GM18502 (cell line): ENCODE measurements at regions not wholly inside any gene's neighbourhood (a gene's known extent, or its start where the extent isn't known, plus 50 kb on each side); places are given as distances from the start of the nearest gene placed in this dataset.

Source experiments
- ATAC-seq: cut with Tn5 transposase; IDR thresholded peaks from one replicate; pipeline ENCODE4 v1.9.1; 2021; ENCODE audit warnings: mild to moderate bottlenecking; ENCODE audit not compliant: unreplicated experiment, poor library complexity

- ATAC-seq: no peak
Observed at GRCh38 chr6:126419901-126420300, 80.0 kb downstream of the CENPW start.

DNA sequence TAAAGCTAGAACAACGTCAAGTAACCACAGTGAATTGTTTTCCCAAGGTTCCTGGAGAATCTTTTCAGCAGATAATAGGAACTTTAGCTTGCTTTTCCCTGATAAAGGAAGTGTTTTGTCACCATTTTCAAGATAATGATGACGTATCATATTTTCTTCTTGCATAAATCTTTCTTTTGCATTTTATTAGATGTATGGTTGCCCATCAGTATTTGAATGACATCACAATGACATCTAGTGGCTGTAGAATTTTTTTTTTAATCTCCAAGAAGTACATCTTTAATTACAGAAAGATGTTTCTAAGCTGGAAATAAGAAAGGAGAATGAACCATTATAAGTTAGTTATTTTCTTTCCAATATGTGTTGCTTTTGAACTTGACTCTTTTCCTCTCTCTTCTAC lies 83.0 kb downstream of the CENPW start:
- ATAC-seq: no peak

DNA sequence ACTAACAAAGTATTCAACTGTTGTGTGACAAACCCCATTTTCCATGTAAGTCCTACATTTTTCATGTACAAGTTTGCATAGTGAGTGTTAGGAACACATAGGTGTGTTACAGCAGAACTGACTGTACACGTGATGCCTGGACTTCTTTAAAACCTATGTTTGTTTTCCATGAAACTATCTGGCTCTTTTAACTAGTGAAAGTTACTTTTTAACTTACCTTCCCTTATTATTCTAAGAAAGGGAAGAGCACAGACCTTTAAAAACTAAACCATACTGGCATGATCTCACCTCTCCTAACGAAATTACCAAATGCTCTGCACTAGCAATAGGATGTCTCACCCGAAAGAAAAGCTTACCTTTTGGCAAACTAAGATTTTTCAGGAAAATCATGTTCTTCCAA lies 87.8 kb downstream of the CENPW start:
- ATAC-seq: no peak

GRCh38 chr6:126429866-126430265 lies 90.0 kb downstream of the CENPW start:
- ATAC-seq: no peak

GRCh38 chr6:126432564-126432963 lies 92.6 kb downstream of the CENPW start:
- no peak for ATAC-seq

GRCh38 chr6:126433927-126434326 lies 94.0 kb downstream of the CENPW start:
- ATAC-seq: no peak

DNA sequence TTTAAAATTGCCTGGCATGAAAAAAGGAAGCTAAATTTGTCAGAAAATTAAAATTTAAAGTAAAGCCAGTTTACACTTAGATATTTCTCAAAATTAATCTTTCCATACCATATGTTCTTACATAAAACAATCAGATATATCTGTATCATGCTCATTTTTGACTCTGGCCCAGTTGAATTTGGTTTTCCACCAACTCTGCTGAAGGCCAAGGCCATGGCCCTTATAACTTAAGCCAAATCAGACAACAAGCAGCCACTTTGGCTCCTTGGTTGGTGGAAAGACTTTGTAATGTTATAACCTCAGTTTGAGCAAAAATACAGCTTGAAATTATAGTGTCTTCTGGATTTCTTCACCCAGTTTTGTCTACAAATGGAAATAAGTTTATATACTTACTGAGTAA lies 97.3 kb downstream of the CENPW start:
- no peak for ATAC-seq

GRCh38 chr6:126439040-126439439 lies 99.1 kb downstream of the CENPW start:
- no peak for ATAC-seq

DNA sequence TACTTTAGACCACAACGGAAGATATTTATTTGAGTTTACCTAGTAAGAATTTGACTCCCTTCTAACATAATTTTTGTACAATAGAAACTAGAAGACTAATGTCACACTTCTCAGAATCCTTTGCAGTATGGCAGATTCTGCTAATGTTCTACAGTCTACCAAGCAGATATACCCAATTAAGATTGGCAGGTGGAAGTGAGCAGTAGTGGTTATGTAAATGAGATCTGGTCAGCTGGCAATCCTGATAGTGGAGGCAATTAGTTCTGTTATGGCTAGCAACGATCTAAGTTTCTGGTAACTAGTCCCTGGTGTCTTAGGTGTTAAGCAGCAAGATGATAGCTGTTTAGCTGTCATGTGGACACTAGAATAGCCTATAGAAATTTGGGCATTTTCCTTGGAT lies 101.0 kb downstream of the CENPW start:
- no peak for ATAC-seq

GRCh38 chr6:126444659-126445273 lies 104.9 kb downstream of the CENPW start:
- no peak for ATAC-seq

GRCh38 chr6:126446248-126446647 lies 106.3 kb downstream of the CENPW start:
- ATAC-seq: no peak

GRCh38 chr6:126447367-126447766 lies 107.5 kb downstream of the CENPW start:
- ATAC-seq: no peak

GRCh38 chr6:126461045-126461444 lies 121.1 kb downstream of the CENPW start:
- ATAC-seq: no peak

DNA sequence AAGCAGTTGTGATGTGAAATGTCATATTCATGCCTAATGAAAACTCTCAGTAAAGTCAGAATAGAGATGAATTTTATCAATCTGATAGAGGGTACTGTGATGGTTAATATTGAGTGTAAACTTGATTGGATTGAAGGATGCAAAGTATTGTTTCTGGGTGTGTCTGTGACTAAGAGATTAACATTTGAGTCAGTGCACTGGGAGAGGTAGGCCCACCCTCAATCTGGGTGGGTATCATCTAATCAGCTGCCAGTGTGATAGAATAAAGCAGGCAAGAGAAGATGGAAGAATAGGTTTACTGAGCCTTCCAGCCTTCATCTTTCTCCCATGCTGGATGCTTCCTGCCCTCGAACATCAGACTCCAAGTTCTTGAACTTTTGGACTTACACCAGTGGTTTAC lies 124.3 kb downstream of the CENPW start:
- ATAC-seq: no peak

DNA sequence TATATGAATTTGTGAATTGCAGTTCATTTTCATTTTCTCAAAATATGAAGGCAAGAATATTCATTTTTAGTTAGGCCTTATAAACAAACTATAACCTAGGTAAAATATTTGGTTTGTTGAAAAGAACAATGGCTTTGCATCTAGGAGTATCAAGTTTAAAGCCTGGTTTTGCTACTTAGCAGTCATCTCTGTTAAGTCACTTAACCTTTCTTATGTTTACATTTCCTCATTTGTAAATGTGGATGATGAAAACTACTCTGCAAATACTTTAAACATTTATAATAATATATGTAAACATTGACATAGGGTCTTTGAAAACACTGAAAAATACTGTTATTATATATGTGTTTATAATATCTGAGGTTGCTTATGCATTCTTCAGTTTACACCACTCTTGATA lies 135.5 kb downstream of the CENPW start:
- ATAC-seq: no peak

- ATAC-seq: peak; percentile 74
Observed at GRCh38 chr6:126477678-126478077, 137.8 kb downstream of the CENPW start.

DNA sequence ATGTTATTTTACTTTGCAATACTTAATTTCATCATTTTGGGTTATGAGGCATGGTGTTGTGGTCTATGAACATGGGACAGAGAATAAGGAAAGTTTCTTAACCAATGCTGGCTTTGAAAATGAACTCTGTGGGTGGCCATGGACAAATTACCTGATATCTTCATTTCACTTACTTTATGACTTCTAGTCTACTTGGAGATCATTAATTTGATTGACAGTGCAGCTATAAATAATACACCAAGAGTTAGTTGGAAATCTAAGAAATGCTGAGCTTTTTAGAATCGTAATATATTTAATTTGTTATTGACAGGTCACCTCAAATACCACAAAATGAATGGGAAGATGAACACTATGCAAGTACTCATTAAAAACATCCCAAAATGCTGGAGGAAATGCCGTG lies 140.4 kb downstream of the CENPW start:
- no peak for ATAC-seq

GRCh38 chr6:126481319-126481718 lies 141.4 kb downstream of the CENPW start:
- no peak for ATAC-seq

- ATAC-seq: no peak
Observed at GRCh38 chr6:126504792-126505191, 164.9 kb downstream of the CENPW start.

DNA sequence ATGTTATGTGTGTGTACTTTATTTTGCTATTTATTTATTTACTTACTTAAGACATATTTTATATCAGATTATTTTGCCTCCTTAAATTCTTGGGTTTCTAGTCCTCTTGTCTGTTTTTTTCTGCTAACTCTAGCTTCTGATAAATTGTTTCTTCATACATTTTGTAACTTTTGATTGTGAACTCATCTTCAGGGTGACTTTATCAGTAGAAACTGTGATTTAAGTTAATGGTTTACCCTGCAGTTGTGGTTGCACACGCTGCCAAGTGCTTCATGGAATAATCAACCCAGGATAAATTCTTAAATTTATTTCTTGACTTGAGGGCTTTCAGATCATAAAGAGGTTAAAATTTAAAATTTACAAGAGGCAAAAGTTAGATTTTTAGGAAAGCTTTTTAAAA lies 173.3 kb downstream of the CENPW start:
- no peak for ATAC-seq

- ATAC-seq: no peak
Observed at GRCh38 chr6:126516411-126516810, 176.5 kb downstream of the CENPW start.

GRCh38 chr6:126524811-126525326 lies 185.0 kb downstream of the CENPW start:
- ATAC-seq: no peak

DNA sequence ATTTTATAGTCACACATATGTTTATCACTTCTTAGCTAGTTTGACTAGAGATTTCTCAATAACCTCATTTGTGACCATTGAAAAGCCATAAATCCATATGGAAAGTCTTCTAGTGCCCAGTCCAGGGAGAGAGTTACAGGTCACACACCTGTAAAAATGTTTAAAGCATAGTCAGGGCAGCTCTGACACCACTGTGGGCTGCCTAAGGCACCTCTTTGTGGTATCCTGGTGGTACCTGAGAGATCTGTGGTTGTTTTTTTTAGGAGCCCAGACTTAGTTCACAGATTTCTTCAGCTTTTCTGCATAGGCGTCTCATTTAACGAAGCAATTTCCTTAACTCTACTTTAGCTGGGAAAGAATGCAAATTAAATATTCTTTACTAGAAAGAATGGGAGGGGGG lies 186.6 kb downstream of the CENPW start:
- ATAC-seq: no peak
